Progenitor cell of endocrine pancreas (in vitro differentiated cells): ENCODE measurements at regions not wholly inside any gene's neighbourhood (a gene's known extent, or its start where the extent isn't known, plus 50 kb on each side); places are given as distances from the start of the nearest gene placed in this dataset.
"Not testable (repeated sequence)": the region's sequence is repeated elsewhere in the genome, so short reads cannot be mapped to it uniquely, and the experiment has no call there.

Experiments used
- DNase-seq: peaks from one replicate; pipeline ENCODE4 v3.0.0; 2021; ENCODE audit warnings: low spot score; ENCODE audit not compliant: unreplicated experiment
- H3K27ac Mint-ChIP-seq: 2 replicates; pipeline ENCODE4 v1.8.0; 2021; ENCODE audit warnings: mild to moderate bottlenecking, moderate library complexity, mixed read lengths
- H3K27me3 Mint-ChIP-seq: 2 replicates; pipeline ENCODE4 v1.8.0; 2021; ENCODE audit warnings: mixed read lengths
- H3K36me3 Mint-ChIP-seq: 2 replicates; pipeline ENCODE4 v1.8.0; 2022; ENCODE audit warnings: mixed read lengths; ENCODE audit not compliant: insufficient read depth
- H3K4me1 Mint-ChIP-seq: 2 replicates; pipeline ENCODE4 v1.8.0; 2021; ENCODE audit warnings: low read depth, mixed read lengths
- H3K4me3 Mint-ChIP-seq: 2 replicates; pipeline ENCODE4 v1.8.0; 2021; ENCODE audit warnings: low read depth, mild to moderate bottlenecking, moderate library complexity, mixed read lengths
- H3K9me3 Mint-ChIP-seq: 2 replicates; pipeline ENCODE4 v1.8.0; 2021; ENCODE audit warnings: low read depth, mixed read lengths
- TF ChIP-seq, protein P1 (sequence below): fragments of 200-600 bp; sonication (generic); IDR thresholded peaks from one replicate; pipeline ENCODE4 v1.5.0; 2021; ENCODE audit warnings: antibody characterized with exemption, mild to moderate bottlenecking; ENCODE audit not compliant: unreplicated experiment

DNA sequence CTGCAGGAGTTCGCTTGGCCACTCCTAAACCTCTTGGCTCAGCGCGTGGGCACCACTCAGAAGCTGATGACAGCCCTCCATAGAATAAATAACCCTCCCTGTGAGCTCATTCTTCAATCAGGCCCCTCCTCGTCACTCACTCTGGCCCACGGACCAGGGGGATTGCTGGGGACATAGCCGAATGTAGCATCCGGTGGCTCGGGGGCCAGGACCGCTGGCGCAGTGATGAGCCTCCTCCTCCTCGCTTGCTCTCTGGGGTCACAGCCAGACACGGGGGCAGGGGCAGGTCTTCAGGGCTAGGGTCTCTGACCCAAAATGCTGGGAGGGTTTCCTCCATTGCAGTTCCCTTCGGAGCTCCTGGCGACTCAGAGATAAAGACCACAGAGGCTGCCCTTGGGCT lies 79.9 kb downstream of the TFAP2C start:
- no peak overlapping the region for H3K27ac Mint-ChIP-seq
- no peak overlapping the region for H3K4me3 Mint-ChIP-seq
- H3K4me1 Mint-ChIP-seq, result peaks cover 5% of the 10 kb centered on the region
- TF ChIP-seq, protein P1, sequence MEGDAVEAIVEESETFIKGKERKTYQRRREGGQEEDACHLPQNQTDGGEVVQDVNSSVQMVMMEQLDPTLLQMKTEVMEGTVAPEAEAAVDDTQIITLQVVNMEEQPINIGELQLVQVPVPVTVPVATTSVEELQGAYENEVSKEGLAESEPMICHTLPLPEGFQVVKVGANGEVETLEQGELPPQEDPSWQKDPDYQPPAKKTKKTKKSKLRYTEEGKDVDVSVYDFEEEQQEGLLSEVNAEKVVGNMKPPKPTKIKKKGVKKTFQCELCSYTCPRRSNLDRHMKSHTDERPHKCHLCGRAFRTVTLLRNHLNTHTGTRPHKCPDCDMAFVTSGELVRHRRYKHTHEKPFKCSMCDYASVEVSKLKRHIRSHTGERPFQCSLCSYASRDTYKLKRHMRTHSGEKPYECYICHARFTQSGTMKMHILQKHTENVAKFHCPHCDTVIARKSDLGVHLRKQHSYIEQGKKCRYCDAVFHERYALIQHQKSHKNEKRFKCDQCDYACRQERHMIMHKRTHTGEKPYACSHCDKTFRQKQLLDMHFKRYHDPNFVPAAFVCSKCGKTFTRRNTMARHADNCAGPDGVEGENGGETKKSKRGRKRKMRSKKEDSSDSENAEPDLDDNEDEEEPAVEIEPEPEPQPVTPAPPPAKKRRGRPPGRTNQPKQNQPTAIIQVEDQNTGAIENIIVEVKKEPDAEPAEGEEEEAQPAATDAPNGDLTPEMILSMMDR, result no peak
- H3K9me3 Mint-ChIP-seq, result no peaks in the 10 kb centered on the region
- peaks cover 44% of the 10 kb centered on the region for H3K27me3 Mint-ChIP-seq
- no peak for DNase-seq
- no peaks in the 10 kb centered on the region for H3K36me3 Mint-ChIP-seq

DNA sequence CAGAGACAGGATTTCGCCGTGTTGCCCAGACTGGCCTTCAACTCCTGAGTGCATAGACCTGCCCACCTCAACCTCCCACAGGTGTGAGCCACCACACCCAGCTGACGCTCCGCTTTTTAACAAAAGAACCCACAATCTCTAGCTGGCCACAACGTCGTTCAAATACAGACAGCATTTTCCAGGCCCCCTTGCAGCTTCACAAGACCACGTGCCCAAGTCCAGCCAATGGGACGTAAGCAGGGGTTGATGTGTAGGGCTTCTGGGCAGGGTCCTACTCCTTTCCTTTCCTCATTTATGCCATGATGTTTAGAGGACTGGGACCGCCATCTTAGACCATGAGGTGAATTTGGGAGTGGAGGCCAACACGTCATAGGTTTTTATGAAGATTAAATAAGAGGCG lies 81.0 kb downstream of the TFAP2C start:
- H3K4me1 Mint-ChIP-seq, result peaks cover 5% of the 10 kb centered on the region
- TF ChIP-seq, protein P1, result no peak
- no peaks in the 10 kb centered on the region for H3K9me3 Mint-ChIP-seq
- no peak overlapping the region for H3K4me3 Mint-ChIP-seq
- H3K36me3 Mint-ChIP-seq, result no peaks in the 10 kb centered on the region
- DNase-seq, result no peak
- H3K27ac Mint-ChIP-seq, result peak overlapping the region; percentile 56
- H3K27me3 Mint-ChIP-seq, result peaks cover 41% of the 10 kb centered on the region

DNA sequence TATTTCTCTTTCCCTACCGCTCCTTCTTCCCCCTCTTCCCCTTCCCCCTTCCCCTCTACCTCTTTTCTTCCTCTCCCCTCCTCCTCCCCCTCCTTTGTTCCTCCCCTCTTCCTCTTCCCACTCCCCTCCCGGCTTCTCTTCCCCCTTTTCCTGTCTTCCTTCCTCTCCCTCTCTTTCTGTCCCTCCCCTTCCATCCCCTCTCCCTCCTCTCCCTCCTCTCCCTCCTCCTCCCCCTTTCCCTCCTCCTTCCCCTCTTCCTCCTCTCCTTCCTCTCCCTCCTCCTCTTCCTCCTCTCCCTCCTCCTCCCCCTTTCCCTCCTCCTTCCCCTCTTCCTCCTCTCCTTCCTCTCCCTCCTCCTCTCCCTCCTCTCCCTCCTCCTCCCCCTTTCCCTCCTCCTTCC lies 81.5 kb downstream of the TFAP2C start:
- H3K4me3 Mint-ChIP-seq, H3K9me3 Mint-ChIP-seq, H3K27ac Mint-ChIP-seq, H3K36me3 Mint-ChIP-seq, H3K4me1 Mint-ChIP-seq, DNase-seq: not testable (repeated sequence)
- peaks cover 45% of the 10 kb centered on the region for H3K27me3 Mint-ChIP-seq

DNA sequence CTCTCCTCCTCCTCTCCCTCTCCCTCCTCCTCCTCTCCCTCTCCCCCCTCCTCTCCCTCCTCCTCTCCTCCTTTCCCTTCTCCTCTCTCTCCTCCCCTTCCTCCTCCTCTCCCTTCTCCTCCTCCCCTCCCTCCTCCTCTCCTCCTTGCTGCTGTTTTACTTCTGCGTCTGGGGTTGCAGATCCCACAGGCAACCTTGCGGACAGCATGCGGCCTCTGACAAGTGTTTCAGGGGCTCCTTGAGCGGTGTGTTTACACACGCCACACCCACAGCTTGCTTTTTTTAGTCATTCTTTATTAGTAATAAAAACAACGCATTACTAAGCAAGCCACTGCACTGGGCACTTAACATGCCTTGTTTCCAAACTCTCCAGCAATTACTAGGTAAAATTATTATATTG lies 81.9 kb downstream of the TFAP2C start:
- H3K27ac Mint-ChIP-seq, result no peak overlapping the region
- no peak overlapping the region for H3K4me3 Mint-ChIP-seq
- TF ChIP-seq, protein P1, result no peak
- DNase-seq, result no peak
- H3K27me3 Mint-ChIP-seq, result peaks cover 44% of the 10 kb centered on the region
- no peaks in the 10 kb centered on the region for H3K9me3 Mint-ChIP-seq
- peaks cover 5% of the 10 kb centered on the region for H3K4me1 Mint-ChIP-seq
- H3K36me3 Mint-ChIP-seq, result no peaks in the 10 kb centered on the region

DNA sequence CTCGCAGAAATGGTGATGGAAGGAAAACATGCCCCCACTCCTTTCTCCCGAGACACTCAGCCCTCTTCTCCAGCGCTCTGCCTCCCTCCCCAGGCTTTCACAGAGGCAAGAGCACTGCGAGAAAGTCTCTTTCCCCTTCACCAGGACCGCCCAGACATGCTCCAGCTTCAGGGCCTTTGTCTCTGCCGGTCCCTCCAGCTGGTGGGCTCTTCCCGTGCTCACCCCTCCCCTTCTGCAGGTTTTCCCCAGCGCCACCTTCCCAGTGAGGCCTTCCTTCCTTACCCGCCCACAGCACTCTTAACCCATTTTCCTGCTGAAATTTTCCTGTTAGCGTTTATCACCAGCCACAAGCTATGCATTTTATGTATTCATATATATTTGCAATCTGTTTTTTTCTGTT lies 86.2 kb downstream of the TFAP2C start:
- H3K9me3 Mint-ChIP-seq, result no peaks in the 10 kb centered on the region
- TF ChIP-seq, protein P1, result no peak
- H3K4me1 Mint-ChIP-seq, result peaks cover 5% of the 10 kb centered on the region
- peaks cover 21% of the 10 kb centered on the region for H3K27me3 Mint-ChIP-seq
- no peak overlapping the region for H3K4me3 Mint-ChIP-seq
- H3K36me3 Mint-ChIP-seq, result no peaks in the 10 kb centered on the region
- DNase-seq, result no peak
- H3K27ac Mint-ChIP-seq, result no peak overlapping the region

DNA sequence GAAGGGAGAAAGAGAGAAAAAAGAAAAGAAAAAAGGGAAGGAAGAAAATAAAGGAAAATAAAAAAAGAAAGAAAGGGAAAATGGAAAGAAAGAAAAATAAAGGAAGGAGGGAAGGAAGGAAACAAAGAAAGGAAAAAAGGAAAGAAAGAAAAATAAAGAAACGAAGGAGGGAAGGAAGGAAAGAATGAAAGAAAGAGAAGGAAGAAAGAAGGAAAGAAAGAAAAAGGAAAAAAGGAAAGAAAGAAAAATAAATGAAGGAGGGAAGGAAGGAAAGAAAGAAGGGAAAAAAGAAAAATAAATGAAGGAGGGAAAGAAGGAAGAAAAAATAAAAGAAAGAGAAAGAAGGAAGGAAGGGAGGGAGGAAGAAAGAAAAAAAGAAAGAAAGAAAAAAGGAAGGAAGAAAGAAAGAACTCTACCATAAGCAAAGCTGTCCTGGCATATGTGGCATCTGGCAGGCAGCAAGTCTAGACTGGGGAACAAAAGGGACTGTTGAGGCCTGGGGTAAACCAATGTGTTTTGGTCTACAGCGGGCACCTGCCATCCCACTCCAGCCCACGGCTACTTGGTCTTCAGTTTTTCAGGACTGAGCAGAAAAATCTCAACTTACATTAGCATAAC lies 86.9 kb downstream of the TFAP2C start:
- Mint-ChIP-seq H3K4me1 (peaks cover 5% of the 10 kb centered on the region), H3K9me3 (no peaks in the 10 kb centered on the region), H3K27ac (no peak overlapping the region), H3K4me3 (no peak overlapping the region), H3K36me3 (no peaks in the 10 kb centered on the region), H3K27me3 (peaks cover 20% of the 10 kb centered on the region)
- no peak for DNase-seq
- TF ChIP-seq, protein P1, result no peak
